Stimulated activated CD4-positive, alpha-beta T cell treated with anti-CD3 and anti-CD28 coated beads, TNF-alpha, amount 100 ng/mL, for 24 hours (primary cell): ENCODE measurements at regions not wholly inside any gene's neighbourhood (a gene's known extent, or its start where the extent isn't known, plus 50 kb on each side); places are given as distances from the start of the nearest gene placed in this dataset.

Source experiments
- DNase-seq, 3 experiments: peaks; one replicate each; pipeline ENCODE4 v3.0.0-alpha.2; 2020; ENCODE audit warnings: low read depth in 3 of 3

- no peak for DNase-seq
These were observed 276.3 kb upstream of the GJB5 start for GRCh38 chr1:34478515-34479076.

GRCh38 chr1:34479731-34480130, 275.1 kb upstream of the GJB5 start:
- no peak for DNase-seq

GRCh38 chr1:34488080-34488708, 266.7 kb upstream of the GJB5 start:
- DNase-seq: no peak

GRCh38 chr1:34500451-34500850, 254.4 kb upstream of the GJB5 start:
- DNase-seq: no peak

- DNase-seq: no peak
These were observed 243.0 kb upstream of the GJB5 start for GRCh38 chr1:34511802-34512201.

GRCh38 chr1:34518146-34518699, 236.6 kb upstream of the GJB5 start:
- no peak for DNase-seq

- DNase-seq: no peak
These were observed 234.7 kb upstream of the GJB5 start for GRCh38 chr1:34520111-34520510.

- DNase-seq: no peak
These were observed 230.1 kb upstream of the GJB5 start for GRCh38 chr1:34524783-34525182.

- no peak for DNase-seq
These were observed 224.7 kb upstream of the GJB5 start for GRCh38 chr1:34529935-34530859.

- DNase-seq: no peak
These were observed 222.7 kb upstream of the GJB5 start for GRCh38 chr1:34532113-34532512.

- no peak for DNase-seq
These were observed 216.4 kb upstream of the GJB5 start for GRCh38 chr1:34538481-34538880.

GRCh38 chr1:34547046-34547674, 207.7 kb upstream of the GJB5 start:
- no peak for DNase-seq

- no peak for DNase-seq
These were observed 205.6 kb upstream of the GJB5 start for GRCh38 chr1:34549199-34549598.

GRCh38 chr1:34578306-34578705, 176.5 kb upstream of the GJB5 start:
- no peak for DNase-seq

GRCh38 chr1:34582356-34582755, 172.5 kb upstream of the GJB5 start:
- no peak for DNase-seq

- DNase-seq: no peak
These were observed 167.1 kb upstream of the GJB5 start for GRCh38 chr1:34587761-34588160.

GRCh38 chr1:34590211-34590623, 164.6 kb upstream of the GJB5 start:
- no peak for DNase-seq

GRCh38 chr1:34591751-34592629, 162.9 kb upstream of the GJB5 start:
- DNase-seq: no peak

- peak; percentile 15 to 68 (median 16) for DNase-seq
These were observed 156.9 kb upstream of the GJB5 start for GRCh38 chr1:34597877-34598514.

GRCh38 chr1:34602907-34603306, 151.9 kb upstream of the GJB5 start:
- no peak for DNase-seq

GRCh38 chr1:34603594-34603993, 151.3 kb upstream of the GJB5 start:
- no peak for DNase-seq
